Naive thymus-derived CD8-positive, alpha-beta T cell (primary cell): ENCODE measurements at regions not wholly inside any gene's neighbourhood (a gene's known extent, or its start where the extent isn't known, plus 50 kb on each side); places are given as distances from the start of the nearest gene placed in this dataset.

Source experiments
- ATAC-seq, 2 donors: fragments of 150-1000 bp; cut with Tn5 transposase in 1 of 2; sonication (Bioruptor Pico), chemical (Tn5 transposase) in 1 of 2; 1 replicate in 1 of 2; 2 replicates in 1 of 2; pipeline ENCODE4 v1.10.0; 2021; ENCODE audit warnings: mild to moderate bottlenecking in 2 of 2, moderate library complexity in 2 of 2
- POLR2A ChIA-PET: fragments of 350-600 bp; sonication (Branson Sonifier 250); formaldehyde crosslinking; loops from one replicate; lab custom pipeline; 2021; ENCODE audit warnings: antibody characterized with exemption; lab: Charles Lee
- DNase-seq, 10 donors: peaks; one replicate each; pipeline versions ENCODE4 v3.0.0 to v3.0.0-alpha.2; 2020 to 2022
- H3K27ac Mint-ChIP-seq, 10 donors: one replicate each; pipeline ENCODE4 v1.8.0; 2020 to 2022; ENCODE audit warnings: mild to moderate bottlenecking in 10 of 10, mixed read lengths in 10 of 10, moderate library complexity in 4 of 10, inconsistent platforms in 1 of 10
- H3K27me3 Mint-ChIP-seq, 5 donors: one replicate each; pipeline ENCODE4 v1.8.0; 2021 to 2022; ENCODE audit warnings: mixed read lengths in 5 of 5
- H3K36me3 Mint-ChIP-seq, 3 donors: one replicate each; pipeline ENCODE4 v1.8.0; 2020 to 2022; ENCODE audit warnings: mixed read lengths in 3 of 3, mild to moderate bottlenecking in 2 of 3, inconsistent platforms in 1 of 3
- H3K4me1 Mint-ChIP-seq, 4 donors: one replicate each; pipeline ENCODE4 v1.8.0; 2021 to 2022; ENCODE audit warnings: mixed read lengths in 4 of 4
- H3K4me3 Mint-ChIP-seq, 10 donors: one replicate each; pipeline ENCODE4 v1.8.0; 2020 to 2022; ENCODE audit warnings: mild to moderate bottlenecking in 10 of 10, mixed read lengths in 10 of 10, moderate library complexity in 6 of 10, inconsistent platforms in 1 of 10
- H3K9me3 Mint-ChIP-seq, 9 donors: one replicate each; pipeline ENCODE4 v1.8.0; 2020 to 2022; ENCODE audit warnings: mixed read lengths in 9 of 9, mild to moderate bottlenecking in 3 of 9, inconsistent platforms in 1 of 9, moderate library complexity in 1 of 9

DNA sequence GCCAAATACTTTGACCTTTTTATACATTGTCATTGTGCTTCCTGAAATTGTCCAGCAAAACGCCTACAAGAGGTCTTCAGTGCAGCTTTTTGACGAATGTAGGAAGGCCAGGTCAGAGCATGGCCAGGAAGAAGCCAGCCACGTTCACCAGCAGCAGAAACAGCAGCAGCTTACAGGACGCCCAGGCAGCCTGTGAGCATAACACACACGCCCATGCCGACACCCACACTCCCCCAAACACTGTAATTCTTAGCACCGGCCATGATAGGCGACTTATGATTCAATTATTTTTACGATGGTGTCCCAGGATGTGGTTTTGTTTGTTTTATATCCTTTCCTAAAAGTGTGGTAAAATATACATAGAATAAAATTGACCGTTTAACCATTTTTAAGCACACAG lies 249.1 kb upstream of the SALL3 start:
- POLR2A ChIA-PET: no interaction called here
- Mint-ChIP-seq H3K36me3 (no peaks in the 10 kb centered on the region), H3K4me3 (no peak overlapping the region), H3K27ac (no peak overlapping the region), H3K4me1 (no peaks in the 10 kb centered on the region), H3K9me3 (no peaks in the 10 kb centered on the region), H3K27me3 (peaks cover 0 to 26% (median 3%) of the 10 kb centered on the region in 5 donors)
- DNase-seq: no peak
- no peak for ATAC-seq

DNA sequence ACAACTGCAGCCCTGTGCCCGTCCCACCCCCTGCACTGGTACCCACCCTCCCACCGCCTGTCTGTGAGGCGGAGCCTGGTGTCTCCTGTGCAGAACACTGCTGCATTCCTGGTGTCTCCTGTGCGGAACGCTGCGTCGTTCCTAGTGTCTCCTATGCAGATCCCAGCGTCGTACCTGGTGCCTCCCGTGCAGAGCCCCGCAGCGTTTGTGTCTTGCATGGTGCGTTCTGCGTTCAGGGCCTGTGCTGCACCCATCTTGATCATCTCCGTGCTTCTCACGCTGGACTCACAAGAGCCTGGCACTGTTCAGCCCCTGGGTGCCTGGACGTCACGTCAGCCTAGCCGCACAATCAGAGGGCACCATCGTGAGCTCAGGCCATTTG lies 248.6 kb upstream of the SALL3 start:
- Mint-ChIP-seq H3K27me3 (peaks cover 0 to 26% (median 3%) of the 10 kb centered on the region in 5 donors), H3K27ac (no peak overlapping the region), H3K4me1 (no peaks in the 10 kb centered on the region), H3K4me3 (no peak overlapping the region), H3K9me3 (no peaks in the 10 kb centered on the region), H3K36me3 (no peaks in the 10 kb centered on the region)
- POLR2A ChIA-PET: no interaction called here
- DNase-seq: no peak
- ATAC-seq: no peak

- Mint-ChIP-seq H3K4me1 (no peaks in the 10 kb centered on the region), H3K27me3 (peaks cover 0 to 26% (median 4%) of the 10 kb centered on the region in 5 donors), H3K27ac (no peak overlapping the region), H3K36me3 (no peaks in the 10 kb centered on the region), H3K4me3 (no peak overlapping the region), H3K9me3 (no peaks in the 10 kb centered on the region)
- POLR2A ChIA-PET: no interaction called here
- ATAC-seq (no peak), DNase-seq (no peak)
Measured at GRCh38 chr18:78731398-78732032, 248.1 kb upstream of the SALL3 start.

DNA sequence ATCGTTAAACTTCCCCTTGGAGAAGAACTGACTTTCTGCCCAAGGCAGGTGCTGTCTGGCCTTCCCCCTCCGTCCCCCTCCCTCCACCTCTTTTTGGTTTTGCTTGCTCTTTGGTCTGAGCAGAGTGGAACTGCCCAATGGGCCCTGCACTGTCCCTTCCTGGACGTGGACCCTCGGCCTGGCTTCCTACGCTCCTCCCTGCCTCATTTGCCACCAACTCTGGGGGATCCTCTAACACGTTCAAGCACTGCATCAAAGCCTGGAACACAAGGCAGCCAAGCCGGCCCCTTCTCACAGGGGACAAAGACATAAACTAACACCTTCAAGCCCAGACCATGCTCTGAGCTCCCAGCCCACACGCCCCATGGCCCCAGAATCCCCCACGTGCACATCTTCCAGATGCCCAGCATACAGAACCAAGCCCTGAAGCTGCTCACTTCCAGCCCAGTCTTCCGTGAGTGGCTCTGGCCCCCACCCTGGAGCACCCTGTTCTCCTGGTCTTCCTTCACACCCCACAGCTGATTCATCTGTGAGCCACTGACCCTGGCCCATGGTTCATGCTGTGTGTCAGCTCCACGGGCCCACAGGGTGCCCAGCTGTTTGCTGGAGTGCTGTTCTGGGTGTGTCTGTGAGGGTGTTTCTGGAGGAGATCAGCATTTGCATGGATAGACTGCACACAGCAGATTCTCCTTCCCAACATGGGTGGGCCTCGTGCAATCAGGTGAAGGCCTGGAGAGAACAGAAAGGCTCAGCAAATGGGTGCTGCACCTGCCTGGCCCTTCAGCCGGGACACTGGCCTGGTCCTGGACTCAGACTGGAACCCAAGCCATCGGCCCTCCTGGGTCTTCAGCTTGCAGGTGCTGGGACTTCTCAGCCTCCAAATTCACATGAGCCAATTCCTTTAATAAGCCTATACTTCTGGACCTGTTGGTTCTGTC lies 247.1 kb upstream of the SALL3 start:
- Mint-ChIP-seq H3K4me3 (no peak overlapping the region), H3K9me3 (no peaks in the 10 kb centered on the region), H3K27me3 (peaks cover 0 to 26% (median 4%) of the 10 kb centered on the region in 5 donors), H3K27ac (no peak overlapping the region), H3K36me3 (no peaks in the 10 kb centered on the region), H3K4me1 (no peaks in the 10 kb centered on the region)
- ATAC-seq (no peak), DNase-seq (no peak)
- POLR2A ChIA-PET: no interaction called here

DNA sequence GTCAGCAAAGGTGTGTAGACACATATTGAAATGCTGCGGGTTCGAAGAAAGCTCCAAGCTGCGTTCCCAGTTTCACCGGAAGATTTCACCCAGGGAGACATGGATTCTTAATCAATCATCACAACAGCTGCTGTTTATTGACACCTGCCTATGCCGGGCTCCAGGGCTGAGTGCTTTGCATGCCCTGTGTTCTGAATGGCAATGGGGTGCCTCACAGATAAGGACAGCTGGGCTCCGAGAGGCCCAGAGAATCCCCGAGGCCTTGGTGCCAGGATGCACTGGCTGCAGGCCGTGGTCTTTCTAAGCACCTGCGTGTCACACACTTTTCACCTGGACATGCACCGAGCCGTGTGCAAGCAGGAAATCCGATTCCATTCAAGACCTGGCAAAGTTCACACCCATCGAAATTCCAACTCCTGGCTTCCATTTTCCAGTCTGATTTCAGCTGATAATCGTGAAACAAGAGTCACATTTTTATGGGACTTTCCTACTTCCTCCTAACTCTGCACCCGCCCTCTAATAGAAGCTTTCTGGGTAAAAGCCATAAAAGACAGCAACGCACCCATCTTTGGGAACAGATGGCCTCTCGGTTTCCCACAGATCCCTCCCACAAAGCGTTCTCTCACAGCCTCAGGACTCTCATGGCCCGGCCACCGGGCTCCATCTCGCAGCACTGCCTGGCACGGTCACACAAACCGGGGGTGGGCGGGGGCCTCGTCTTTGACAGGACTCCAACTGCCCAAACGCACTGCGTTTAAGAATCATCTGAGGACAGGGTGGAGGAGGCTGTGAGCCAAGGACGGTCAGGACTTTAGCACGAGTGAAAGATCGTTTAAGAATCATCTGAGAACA lies 245.6 kb upstream of the SALL3 start:
- H3K27ac Mint-ChIP-seq: no peak overlapping the region
- DNase-seq: no peak
- POLR2A ChIA-PET: no interaction called here
- no peak for ATAC-seq
- no peaks in the 10 kb centered on the region for H3K36me3 Mint-ChIP-seq
- H3K4me3 Mint-ChIP-seq: no peak overlapping the region
- H3K4me1 Mint-ChIP-seq: peaks cover 0 to 7% (median 0%) of the 10 kb centered on the region in 4 donors
- peaks cover 0 to 26% (median 4%) of the 10 kb centered on the region in 5 donors for H3K27me3 Mint-ChIP-seq
- peaks cover 0 to 8% (median 0%) of the 10 kb centered on the region in 9 donors for H3K9me3 Mint-ChIP-seq

DNA sequence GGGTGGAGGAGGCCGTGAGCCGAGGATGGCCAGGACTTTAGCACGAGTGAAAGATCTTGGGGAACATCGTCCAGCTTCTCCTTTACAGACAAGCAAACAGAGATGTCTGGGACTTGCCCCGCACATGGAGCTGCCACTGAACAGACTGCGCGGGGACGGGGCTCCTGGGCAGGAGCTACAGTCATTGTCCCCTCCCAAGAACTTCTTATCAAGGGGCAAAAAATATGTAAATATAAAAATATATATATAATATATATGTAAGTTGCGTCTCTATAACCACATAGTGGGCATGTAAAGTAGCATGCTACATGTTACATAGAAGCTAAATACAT lies 245.0 kb upstream of the SALL3 start:
- H3K4me3 Mint-ChIP-seq: no peak overlapping the region
- H3K9me3 Mint-ChIP-seq: peaks cover 0 to 10% (median 0%) of the 10 kb centered on the region in 9 donors
- ATAC-seq: no peak
- DNase-seq: no peak
- H3K27me3 Mint-ChIP-seq: peaks cover 0 to 28% (median 6%) of the 10 kb centered on the region in 5 donors
- no peaks in the 10 kb centered on the region for H3K36me3 Mint-ChIP-seq
- H3K4me1 Mint-ChIP-seq: peaks cover 0 to 10% (median 0%) of the 10 kb centered on the region in 4 donors
- POLR2A ChIA-PET: no interaction called here
- H3K27ac Mint-ChIP-seq: no peak overlapping the region

DNA sequence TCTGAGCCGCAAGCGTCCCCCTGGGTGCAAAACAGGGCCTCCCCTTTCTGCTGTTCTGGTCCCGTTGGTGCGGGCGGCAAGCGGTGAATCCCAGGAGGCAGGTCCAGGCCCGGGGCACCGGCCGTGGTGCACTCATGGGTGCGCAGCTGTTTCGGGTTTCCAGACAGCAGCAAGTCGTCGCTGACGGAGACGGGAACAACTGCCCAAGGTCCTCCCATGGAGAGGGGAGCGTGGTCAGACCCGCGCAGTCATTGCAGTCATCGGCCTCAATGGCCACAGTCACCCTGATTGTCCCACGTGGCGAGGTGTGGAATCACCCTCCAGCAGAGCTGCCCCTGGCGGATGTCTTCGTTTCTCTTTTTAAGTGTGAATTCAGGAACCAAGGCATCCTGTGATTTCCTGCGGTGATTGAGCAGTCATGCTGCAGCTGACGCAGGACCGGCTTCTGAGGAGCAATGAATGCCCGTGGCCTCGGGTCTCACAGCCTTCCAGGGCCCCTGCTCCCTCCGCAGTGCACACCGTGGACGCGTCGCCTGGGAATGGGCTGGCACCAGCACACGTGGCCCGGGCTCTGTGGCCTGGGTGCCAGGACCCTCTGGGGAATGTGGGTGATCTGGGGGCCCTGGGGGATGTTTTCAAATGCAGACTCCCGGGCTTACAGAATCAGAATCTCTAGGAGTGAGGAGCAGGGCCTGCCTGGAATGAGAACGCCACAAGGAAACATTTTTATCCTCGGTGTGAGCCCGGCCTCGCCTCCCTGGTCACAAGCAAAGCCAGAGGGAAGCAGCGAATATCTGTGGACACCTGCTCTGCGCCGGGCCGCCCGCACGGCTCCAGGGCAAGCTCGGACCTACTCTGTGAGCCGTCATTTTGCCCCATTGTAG lies 244.2 kb upstream of the SALL3 start:
- POLR2A ChIA-PET: no interaction called here
- ATAC-seq: no peak

GRCh38 chr18:78736015-78736690 lies 243.5 kb upstream of the SALL3 start:
- Mint-ChIP-seq H3K27me3 (peaks cover 0 to 28% (median 6%) of the 10 kb centered on the region in 5 donors), H3K4me3 (no peak overlapping the region), H3K4me1 (peaks cover 0 to 10% (median 0%) of the 10 kb centered on the region in 4 donors), H3K9me3 (peaks cover 0 to 10% (median 0%) of the 10 kb centered on the region in 9 donors), H3K36me3 (no peaks in the 10 kb centered on the region), H3K27ac (no peak overlapping the region)
- POLR2A ChIA-PET: no interaction called here
- no peak for ATAC-seq
- no peak for DNase-seq

More for the DNA sequence above, 244.2 kb upstream of the SALL3 start:
- peaks cover 0 to 10% (median 0%) of the 10 kb centered on the region in 4 donors for H3K4me1 Mint-ChIP-seq
- no peak for DNase-seq
- no peak overlapping the region for H3K4me3 Mint-ChIP-seq
- H3K27ac Mint-ChIP-seq: peak overlapping the region in 1 of 10 donors; percentile 41
- no peaks in the 10 kb centered on the region for H3K36me3 Mint-ChIP-seq
- H3K9me3 Mint-ChIP-seq: peaks cover 0 to 10% (median 0%) of the 10 kb centered on the region in 9 donors
- peaks cover 0 to 28% (median 6%) of the 10 kb centered on the region in 5 donors for H3K27me3 Mint-ChIP-seq

- no peaks in the 10 kb centered on the region for H3K36me3 Mint-ChIP-seq
- peaks cover 0 to 33% (median 5%) of the 10 kb centered on the region in 5 donors for H3K27me3 Mint-ChIP-seq
- DNase-seq (no peak), ATAC-seq (no peak)
- no peak overlapping the region for H3K4me3 Mint-ChIP-seq
- peaks cover 0 to 10% (median 0%) of the 10 kb centered on the region in 4 donors for H3K4me1 Mint-ChIP-seq
- POLR2A ChIA-PET: no interaction called here
- peaks cover 0 to 10% (median 0%) of the 10 kb centered on the region in 9 donors for H3K9me3 Mint-ChIP-seq
- no peak overlapping the region for H3K27ac Mint-ChIP-seq
Measured at GRCh38 chr18:78737006-78737915, 242.4 kb upstream of the SALL3 start.

- Mint-ChIP-seq H3K27ac (peak overlapping the region in 1 of 10 donors; percentile 60), H3K36me3 (no peaks in the 10 kb centered on the region), H3K9me3 (peaks cover 0 to 10% (median 0%) of the 10 kb centered on the region in 9 donors), H3K4me3 (no peak overlapping the region), H3K27me3 (peaks cover 0 to 32% (median 5%) of the 10 kb centered on the region in 5 donors), H3K4me1 (peaks cover 0 to 10% (median 0%) of the 10 kb centered on the region in 4 donors)
- POLR2A ChIA-PET: no interaction called here
- ATAC-seq: no peak
- DNase-seq: no peak
Measured at GRCh38 chr18:78738076-78738690, 241.4 kb upstream of the SALL3 start.
